NB4 (cell line): ENCODE measurements at regions not wholly inside any gene's neighbourhood (a gene's known extent, or its start where the extent isn't known, plus 50 kb on each side); places are given as distances from the start of the nearest gene placed in this dataset.

Source experiments
- CTCF ChIP-seq: IDR thresholded peaks from one replicate; pipeline ENCODE4 v1.5.1; 2012; ENCODE audit warnings: low read depth, low read length
- MAX ChIP-seq: IDR thresholded peaks from 2 replicates; pipeline ENCODE4 v1.6.1; 2011; ENCODE audit warnings: low read depth, low read length
- MYC ChIP-seq: IDR thresholded peaks from 2 replicates; pipeline ENCODE4 v1.6.1; 2011; ENCODE audit warnings: low read depth, low read length
- POLR2A ChIP-seq: IDR thresholded peaks from 2 replicates; pipeline ENCODE4 v1.6.1; 2011; ENCODE audit warnings: mild to moderate bottlenecking; ENCODE audit not compliant: insufficient read length; ENCODE audit errors: extremely low read depth

- TF ChIP-seq CTCF (no peak), MYC (no peak), POLR2A (no peak), MAX (no peak)
These were observed 205.8 kb upstream of the BOD1L1 start for GRCh38 chr4:13833171-13833804.
